Epithelial cell of esophagus (primary cell): ENCODE measurements at regions not wholly inside any gene's neighbourhood (a gene's known extent, or its start where the extent isn't known, plus 50 kb on each side); places are given as distances from the start of the nearest gene placed in this dataset.
A peak's percentile ranks its signal among the peaks of the same experiment; 100 is the strongest.
"Not testable (repeated sequence)": the region's sequence is repeated elsewhere in the genome, so short reads cannot be mapped to it uniquely, and the experiment has no call there.

Experiments
- DNase-seq: peaks from one replicate; pipeline ENCODE4 v3.0.0; 2010; ENCODE audit warnings: low read depth
- H3K4me3 ChIP-seq: 2 replicates; pipeline ENCODE4 v1.5.1; 2011; ENCODE audit warnings: mild to moderate bottlenecking, low read length, control low read depth
- CTCF ChIP-seq: IDR thresholded peaks from 2 replicates; pipeline ENCODE4 v1.5.1; 2011; ENCODE audit warnings: low read depth, mild to moderate bottlenecking, low read length, control low read depth, inconsistent platforms; ENCODE audit not compliant: insufficient read depth; ENCODE audit errors: missing control alignments

- H3K4me3 ChIP-seq, result no peak overlapping the region
- peak; percentile 31 for TF ChIP-seq CTCF
- DNase-seq, result peak; percentile 47
Measured at GRCh38 chr7:106737202-106737562, 76.2 kb upstream of the CCDC71L start.

DNA sequence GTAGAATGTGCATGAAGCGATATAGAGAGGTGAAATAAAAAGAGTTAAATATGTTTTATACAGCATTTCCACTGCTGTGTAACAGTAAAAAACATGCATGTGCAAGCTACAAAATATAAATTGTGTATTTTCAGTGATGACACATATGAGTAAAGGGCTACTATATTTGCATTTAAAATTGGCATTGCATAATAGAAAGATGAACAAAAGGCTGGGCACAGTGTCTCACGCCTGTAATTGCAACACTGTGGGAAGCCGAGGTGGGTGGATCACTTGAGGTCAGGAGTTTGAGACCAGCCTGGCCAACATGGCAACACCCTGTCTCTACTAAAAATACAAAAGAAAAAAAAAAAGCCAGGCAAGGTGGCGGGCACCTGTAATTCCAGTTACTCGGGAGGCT lies 79.8 kb upstream of the CCDC71L start:
- TF ChIP-seq CTCF, result no peak
- peak; percentile 51 for DNase-seq
- H3K4me3 ChIP-seq, result no peak overlapping the region

DNA sequence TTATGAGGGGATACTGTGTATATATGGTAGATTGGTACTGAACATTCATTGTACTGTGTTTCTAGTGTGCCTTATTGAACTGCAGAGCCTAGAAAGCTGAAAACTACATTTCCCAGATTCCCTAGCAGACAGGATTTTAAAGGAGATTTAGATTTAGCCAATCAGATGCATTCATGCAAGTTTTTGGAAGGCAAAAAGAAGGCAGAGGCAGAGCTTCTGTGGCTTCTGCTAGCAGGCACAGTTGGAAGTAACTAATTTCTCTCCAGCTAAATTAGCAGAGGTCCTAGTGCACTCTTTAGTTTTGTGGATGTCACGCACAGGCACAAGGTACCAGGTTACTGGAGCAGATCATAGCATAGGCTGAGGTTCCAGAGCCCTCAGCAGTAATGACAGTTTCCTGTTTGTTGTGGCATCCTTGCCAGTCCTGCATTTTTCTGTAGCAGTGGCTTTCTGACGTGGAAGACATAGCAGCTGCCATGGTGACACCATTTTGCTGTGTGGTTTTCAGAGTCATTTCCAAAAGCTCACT lies 83.7 kb upstream of the CCDC71L start:
- DNase-seq, result no peak
- H3K4me3 ChIP-seq, result no peak overlapping the region
- no peak for TF ChIP-seq CTCF

GRCh38 chr7:106747301-106747700 lies 86.3 kb upstream of the CCDC71L start:
- H3K4me3 ChIP-seq, DNase-seq: not testable (repeated sequence)

GRCh38 chr7:106747804-106748203 lies 86.8 kb upstream of the CCDC71L start:
- TF ChIP-seq CTCF, result no peak
- no peak for DNase-seq

DNA sequence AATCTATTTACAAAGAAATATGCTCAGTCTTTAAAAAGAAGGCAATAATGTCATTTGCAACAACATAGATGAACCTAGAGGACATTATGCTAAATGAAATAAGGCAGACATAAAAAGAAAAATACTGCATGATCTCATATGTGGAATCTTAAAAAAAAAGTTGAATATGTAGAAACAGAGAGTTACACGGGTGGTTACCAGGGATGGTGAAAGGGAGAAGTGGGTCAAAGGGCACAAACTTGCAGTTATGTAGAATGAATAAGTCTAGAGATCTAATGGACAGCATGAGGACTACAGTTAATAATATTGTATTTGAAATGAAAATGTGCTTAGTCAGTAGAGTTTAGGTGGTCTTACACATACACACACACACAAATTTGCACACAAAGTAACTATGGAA lies 88.2 kb upstream of the CCDC71L start:
- no peak for DNase-seq
- no peak for TF ChIP-seq CTCF

More at GRCh38 chr7:106747804-106748203, 86.8 kb upstream of the CCDC71L start:
- no peak overlapping the region for H3K4me3 ChIP-seq

GRCh38 chr7:106750773-106751172 lies 89.8 kb upstream of the CCDC71L start:
- DNase-seq, result no peak
- no peak for TF ChIP-seq CTCF
- H3K4me3 ChIP-seq, result no peak overlapping the region

More for the DNA sequence above, 88.2 kb upstream of the CCDC71L start:
- H3K4me3 ChIP-seq, result no peak overlapping the region

DNA sequence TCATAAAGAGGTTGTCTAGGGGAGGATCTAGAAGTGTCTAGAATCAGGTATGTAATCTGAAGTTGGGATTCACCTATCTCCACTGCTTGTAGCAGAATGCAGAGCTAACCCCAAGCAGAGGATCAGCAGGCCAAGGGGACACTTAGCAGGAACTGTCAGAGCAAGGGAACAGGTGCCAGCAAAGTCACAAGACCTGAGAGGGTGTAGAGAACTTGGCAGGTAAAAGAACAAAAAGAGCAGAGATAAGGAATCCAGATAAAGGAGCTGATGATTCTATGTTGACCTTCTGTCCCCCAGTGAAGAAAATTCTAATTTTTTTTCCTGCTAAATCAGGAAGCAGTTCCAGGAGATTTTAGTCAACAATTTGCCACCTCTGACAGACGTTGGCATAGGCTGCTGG lies 91.4 kb upstream of the CCDC71L start:
- TF ChIP-seq CTCF, result no peak
- DNase-seq, result no peak
- no peak overlapping the region for H3K4me3 ChIP-seq

- DNase-seq, H3K4me3 ChIP-seq: not testable (repeated sequence)
Measured at GRCh38 chr7:106755024-106755423, 94.1 kb upstream of the CCDC71L start.
